ENCODE measurements at regions not wholly inside any gene's neighbourhood (a gene's known extent, or its start where the extent isn't known, plus 50 kb on each side); places are given as distances from the start of the nearest gene placed in this dataset.
"Not testable (repeated sequence)": the region's sequence is repeated elsewhere in the genome, so short reads cannot be mapped to it uniquely, and the experiment has no call there.

- no peak for DNase-seq (ENCODE audit: low spot score)
These were observed 481.6 kb downstream of the EIPR1 start for GRCh38 chr2:2896011-2896410.

- not testable (repeated sequence) for DNase-seq (ENCODE audit: low spot score)
These were observed 483.6 kb downstream of the EIPR1 start for GRCh38 chr2:2894011-2894410.

GRCh38 chr2:2892892-2893291 lies 484.7 kb downstream of the EIPR1 start:
- no peak for DNase-seq (ENCODE audit: low spot score)

- DNase-seq (ENCODE audit: low spot score), result no peak
These were observed 485.2 kb downstream of the EIPR1 start for GRCh38 chr2:2892378-2892777.

GRCh38 chr2:2890901-2891300 lies 486.7 kb downstream of the EIPR1 start:
- no peak for DNase-seq (ENCODE audit: low spot score)

- no peak for DNase-seq (ENCODE audit: low spot score)
These were observed 487.4 kb downstream of the EIPR1 start for GRCh38 chr2:2890246-2890645.

- no peak for DNase-seq (ENCODE audit: low spot score)
These were observed 488.0 kb downstream of the EIPR1 start for GRCh38 chr2:2889646-2890045.

GRCh38 chr2:2889141-2889540 lies 488.5 kb downstream of the EIPR1 start:
- DNase-seq (ENCODE audit: low spot score), result no peak

GRCh38 chr2:2887772-2888387 lies 489.7 kb downstream of the EIPR1 start:
- DNase-seq (ENCODE audit: low spot score), result no peak

GRCh38 chr2:2886922-2887321 lies 490.7 kb downstream of the EIPR1 start:
- DNase-seq (ENCODE audit: low spot score), result no peak

- DNase-seq (ENCODE audit: low spot score), result no peak
These were observed 496.1 kb downstream of the EIPR1 start for GRCh38 chr2:2881499-2881898.

GRCh38 chr2:2880938-2881337 lies 496.7 kb downstream of the EIPR1 start:
- DNase-seq (ENCODE audit: low spot score), result no peak

- no peak for DNase-seq (ENCODE audit: low spot score)
These were observed 497.8 kb downstream of the EIPR1 start for GRCh38 chr2:2879781-2880180.

- DNase-seq (ENCODE audit: low spot score), result no peak
These were observed 498.5 kb downstream of the EIPR1 start for GRCh38 chr2:2879071-2879470.

- DNase-seq (ENCODE audit: low spot score), result no peak
These were observed 500.2 kb downstream of the EIPR1 start for GRCh38 chr2:2877427-2877826.

- DNase-seq (ENCODE audit: low spot score), result no peak
These were observed 501.0 kb downstream of the EIPR1 start for GRCh38 chr2:2876331-2877221.

- no peak for DNase-seq (ENCODE audit: low spot score)
These were observed 501.8 kb downstream of the EIPR1 start for GRCh38 chr2:2875831-2876230.

- no peak for DNase-seq (ENCODE audit: low spot score)
These were observed 502.3 kb downstream of the EIPR1 start for GRCh38 chr2:2875296-2875695.

GRCh38 chr2:2874805-2875204 lies 502.8 kb downstream of the EIPR1 start:
- no peak for DNase-seq (ENCODE audit: low spot score)

GRCh38 chr2:2874341-2874740 lies 503.3 kb downstream of the EIPR1 start:
- no peak for DNase-seq (ENCODE audit: low spot score)

- DNase-seq (ENCODE audit: low spot score), result no peak
These were observed 504.2 kb downstream of the EIPR1 start for GRCh38 chr2:2873450-2873811.

GRCh38 chr2:2872713-2873449 lies 504.7 kb downstream of the EIPR1 start:
- DNase-seq (ENCODE audit: low spot score), result no peak

GRCh38 chr2:2872309-2872617 lies 505.4 kb downstream of the EIPR1 start:
- no peak for DNase-seq (ENCODE audit: low spot score)
